ENCODE measurements at regions not wholly inside any gene's neighbourhood (a gene's known extent, or its start where the extent isn't known, plus 50 kb on each side); places are given as distances from the start of the nearest gene placed in this dataset.

DNA sequence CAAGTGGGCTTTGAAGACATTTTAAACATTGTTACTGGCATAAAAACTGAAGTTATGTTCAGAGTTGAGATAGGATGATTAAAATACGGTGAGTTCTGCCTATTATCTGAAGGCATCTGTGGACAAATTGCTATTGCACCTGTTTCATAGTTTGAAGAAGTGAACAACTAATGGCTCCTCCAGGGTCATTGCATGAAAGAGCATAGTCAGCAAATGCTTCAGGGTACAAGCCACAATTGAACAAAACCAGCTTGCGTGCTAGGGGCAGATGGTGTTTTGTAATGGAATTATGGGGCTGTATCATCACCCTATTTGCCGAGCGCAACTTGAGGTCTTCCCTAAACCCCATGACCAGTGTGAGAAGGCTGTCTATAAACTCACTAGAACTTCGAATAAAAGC lies 369.1 kb downstream of the MTRR start:
- Histone ChIP-seq H3K4me1 (ENCODE audit: control insufficient read depth, extremely low read depth, insufficient read depth, low read length) (no peaks in the 10 kb centered on the region), H4K20me1 (replicated peaks; ENCODE audit: control insufficient read depth, extremely low read depth, insufficient read depth, low read length) (no peaks in the 10 kb centered on the region), H3K9ac (replicated peaks; ENCODE audit: extremely low read depth, insufficient read depth, low read length) (no peak overlapping the region), H3K27ac (ENCODE audit: insufficient read depth, low read depth, low read length) (no peak overlapping the region), H3K9me3 (replicated peaks; ENCODE audit: control insufficient read depth, insufficient read depth, low read length) (peaks cover 5% of the 10 kb centered on the region), H3K4me3 (replicated peaks in 1 of 3; ENCODE audit: insufficient read depth in 1 of 3, low read depth in 1 of 3, low read length in 3 of 3) (no peak overlapping the region), H2AFZ (ENCODE audit: low read depth, low read length) (no peak overlapping the region), H3K9me1 (replicated peaks; ENCODE audit: control insufficient read depth, extremely low read depth, insufficient read depth, low read length) (no peaks in the 10 kb centered on the region), H3K79me2 (ENCODE audit: control insufficient read depth, insufficient read depth, low read length) (no peaks in the 10 kb centered on the region), H3K27me3 (ENCODE audit: control insufficient read depth in 2 of 2, insufficient read depth in 2 of 2, low read length in 2 of 2) (no peaks in the 10 kb centered on the region), H3K36me3 (ENCODE audit: control insufficient read depth in 2 of 2, extremely low read depth in 1 of 2, insufficient read depth in 2 of 2, low read length in 2 of 2) (no peaks in the 10 kb centered on the region), H3K4me2 (ENCODE audit: insufficient read depth, low read length) (no peak overlapping the region)
- TF ChIP-seq, protein P1, sequence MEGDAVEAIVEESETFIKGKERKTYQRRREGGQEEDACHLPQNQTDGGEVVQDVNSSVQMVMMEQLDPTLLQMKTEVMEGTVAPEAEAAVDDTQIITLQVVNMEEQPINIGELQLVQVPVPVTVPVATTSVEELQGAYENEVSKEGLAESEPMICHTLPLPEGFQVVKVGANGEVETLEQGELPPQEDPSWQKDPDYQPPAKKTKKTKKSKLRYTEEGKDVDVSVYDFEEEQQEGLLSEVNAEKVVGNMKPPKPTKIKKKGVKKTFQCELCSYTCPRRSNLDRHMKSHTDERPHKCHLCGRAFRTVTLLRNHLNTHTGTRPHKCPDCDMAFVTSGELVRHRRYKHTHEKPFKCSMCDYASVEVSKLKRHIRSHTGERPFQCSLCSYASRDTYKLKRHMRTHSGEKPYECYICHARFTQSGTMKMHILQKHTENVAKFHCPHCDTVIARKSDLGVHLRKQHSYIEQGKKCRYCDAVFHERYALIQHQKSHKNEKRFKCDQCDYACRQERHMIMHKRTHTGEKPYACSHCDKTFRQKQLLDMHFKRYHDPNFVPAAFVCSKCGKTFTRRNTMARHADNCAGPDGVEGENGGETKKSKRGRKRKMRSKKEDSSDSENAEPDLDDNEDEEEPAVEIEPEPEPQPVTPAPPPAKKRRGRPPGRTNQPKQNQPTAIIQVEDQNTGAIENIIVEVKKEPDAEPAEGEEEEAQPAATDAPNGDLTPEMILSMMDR (IDR thresholded peaks at IDR 0.05; ENCODE audit: extremely low read depth in 1 of 2, insufficient read depth in 1 of 2, low read depth in 1 of 2, low read length in 2 of 2): no peak
- TF ChIP-seq POLR2A (IDR thresholded peaks at IDR 0.05; ENCODE audit: low read depth, low read length) (no peak), GATA2 (IDR thresholded peaks at IDR 0.05; ENCODE audit: insufficient read depth, insufficient read length, low read depth, low read length) (no peak), MYC (IDR thresholded peaks at IDR 0.05; ENCODE audit: low read depth, low read length) (no peak), JUN (IDR thresholded peaks at IDR 0.05; ENCODE audit: borderline replicate concordance, insufficient read depth, insufficient read length, low read depth) (no peak), EZH2 (IDR thresholded peaks at IDR 0.05; ENCODE audit: borderline replicate concordance, low read depth, low read length, severe bottlenecking) (no peak), POLR2AphosphoS5 (IDR thresholded peaks at IDR 0.05; ENCODE audit: insufficient read depth, low read depth, low read length) (no peak)
- TF ChIP-seq, protein P2, sequence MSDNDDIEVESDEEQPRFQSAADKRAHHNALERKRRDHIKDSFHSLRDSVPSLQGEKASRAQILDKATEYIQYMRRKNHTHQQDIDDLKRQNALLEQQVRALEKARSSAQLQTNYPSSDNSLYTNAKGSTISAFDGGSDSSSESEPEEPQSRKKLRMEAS (IDR thresholded peaks at IDR 0.05; ENCODE audit: insufficient read depth, insufficient read length): no peak
- CTCF ChIA-PET: no interaction called here
- no TSS peak for BruUV-seq (replicated peaks)
- dilution Hi-C loops (cut with MboI; ENCODE audit: extremely low pct_ligation_motif_present, low sequenced_read_pairs): no loop called here
- FAIRE-seq (no peak), DNase-seq (ENCODE audit: low read depth, low spot score) (no peak)
- POLR2A ChIA-PET: no interaction called here
- intact Hi-C loops (cut with micrococcal nuclease): no loop called here

Data from endothelial cell of umbilical vein (primary cell).